ENCODE measurements at regions not wholly inside any gene's neighbourhood (a gene's known extent, or its start where the extent isn't known, plus 50 kb on each side); places are given as distances from the start of the nearest gene placed in this dataset.

GRCh38 chr6:105459864-105460263 lies 57.0 kb upstream of the PREP start:
- TF ChIP-seq POLR2A (IDR thresholded peaks at IDR 0.05; ENCODE audit: low read depth, low read length) = no peak
- TF ChIP-seq TAF1 (IDR thresholded peaks at IDR 0.05; ENCODE audit: borderline replicate concordance, low read depth, low read length) = no peak

All from GM12892 (cell line).